ENCODE measurements at regions not wholly inside any gene's neighbourhood (a gene's known extent, or its start where the extent isn't known, plus 50 kb on each side); places are given as distances from the start of the nearest gene placed in this dataset.

GRCh38 chr3:99319450-99319849 is 318.9 kb upstream of the COL8A1 start:
- Mint-ChIP-seq H3K4me1 (ENCODE audit: low read depth, unreplicated experiment) (peaks cover 22% of the 10 kb centered on the region), H3K27me3 (ENCODE audit: low read depth, unreplicated experiment) (no peaks in the 10 kb centered on the region), H3K4me3 (ENCODE audit: unreplicated experiment) (no peak overlapping the region), H3K36me3 (ENCODE audit: low read depth, unreplicated experiment) (no peaks in the 10 kb centered on the region), H3K27ac (ENCODE audit: unreplicated experiment) (peak overlapping the region; percentile 79), H3K9me3 (ENCODE audit: unreplicated experiment) (no peaks in the 10 kb centered on the region)
- H3K27me3 ChIP-seq (ENCODE audit: insufficient read depth, low read length) = no peaks in the 10 kb centered on the region
- H3K9ac ChIP-seq (ENCODE audit: low read length) = peak overlapping the region; percentile 5
- FAIRE-seq (peak; percentile 43), DNase-seq (ENCODE audit: low read depth) (peak; percentile 32)
- no peaks in the 10 kb centered on the region for H4K20me1 ChIP-seq (ENCODE audit: insufficient read depth, low read length)
- no peaks in the 10 kb centered on the region for H3K36me3 ChIP-seq (ENCODE audit: insufficient read depth, low read length)
- no peak for TF ChIP-seq EZH2 (IDR thresholded peaks at IDR 0.05; ENCODE audit: insufficient read depth, low read length)
- TF ChIP-seq CTCF (IDR thresholded peaks at IDR 0.05; ENCODE audit: insufficient read depth, low read depth, low read length) = no peak
- H3K9me3 ChIP-seq (ENCODE audit: insufficient read depth, low read depth, low read length) = no peaks in the 10 kb centered on the region
- no peak overlapping the region for H3K4me3 ChIP-seq (ENCODE audit: insufficient read depth, low read depth, low read length)
- H3K79me2 ChIP-seq (ENCODE audit: insufficient read depth, low read length) = no peaks in the 10 kb centered on the region
- peaks cover 16% of the 10 kb centered on the region for H3K4me1 ChIP-seq (ENCODE audit: insufficient read depth, low read length)
- H2AFZ ChIP-seq (ENCODE audit: low read depth, low read length) = no peak overlapping the region
- H3K4me2 ChIP-seq (ENCODE audit: low read length) = peak overlapping the region; percentile 9
- peak overlapping the region; percentile 73 for H3K27ac ChIP-seq (ENCODE audit: low read depth, low read length)

GRCh38 chr3:99317201-99317600 is 321.2 kb upstream of the COL8A1 start:
- no peaks in the 10 kb centered on the region for H3K27me3 Mint-ChIP-seq (ENCODE audit: low read depth, unreplicated experiment)
- FAIRE-seq (no peak), DNase-seq (ENCODE audit: low read depth) (no peak)
- TF ChIP-seq EZH2 (IDR thresholded peaks at IDR 0.05; ENCODE audit: insufficient read depth, low read length) (no peak), CTCF (IDR thresholded peaks at IDR 0.05; ENCODE audit: insufficient read depth, low read depth, low read length) (no peak)
- H3K4me2 ChIP-seq (ENCODE audit: low read length) = no peak overlapping the region
- H3K4me1 Mint-ChIP-seq (ENCODE audit: low read depth, unreplicated experiment) = peaks cover 22% of the 10 kb centered on the region
- no peaks in the 10 kb centered on the region for H3K36me3 Mint-ChIP-seq (ENCODE audit: low read depth, unreplicated experiment)
- no peak overlapping the region for H3K27ac Mint-ChIP-seq (ENCODE audit: unreplicated experiment)
- no peaks in the 10 kb centered on the region for H3K79me2 ChIP-seq (ENCODE audit: insufficient read depth, low read length)
- no peak overlapping the region for H2AFZ ChIP-seq (ENCODE audit: low read depth, low read length)
- H3K9ac ChIP-seq (ENCODE audit: low read length) = no peak overlapping the region
- no peak overlapping the region for H3K4me3 Mint-ChIP-seq (ENCODE audit: unreplicated experiment)
- H3K9me3 ChIP-seq (ENCODE audit: insufficient read depth, low read depth, low read length) = no peaks in the 10 kb centered on the region
- H3K36me3 ChIP-seq (ENCODE audit: insufficient read depth, low read length) = no peaks in the 10 kb centered on the region
- H3K4me3 ChIP-seq (ENCODE audit: insufficient read depth, low read depth, low read length) = no peak overlapping the region
- H3K9me3 Mint-ChIP-seq (ENCODE audit: unreplicated experiment) = no peaks in the 10 kb centered on the region
- no peak overlapping the region for H3K27ac ChIP-seq (ENCODE audit: low read depth, low read length)
- no peaks in the 10 kb centered on the region for H3K27me3 ChIP-seq (ENCODE audit: insufficient read depth, low read length)
- no peaks in the 10 kb centered on the region for H4K20me1 ChIP-seq (ENCODE audit: insufficient read depth, low read length)
- peaks cover 16% of the 10 kb centered on the region for H3K4me1 ChIP-seq (ENCODE audit: insufficient read depth, low read length)

- TF ChIP-seq CTCF (IDR thresholded peaks at IDR 0.05; ENCODE audit: insufficient read depth, low read depth, low read length) (no peak), EZH2 (IDR thresholded peaks at IDR 0.05; ENCODE audit: insufficient read depth, low read length) (no peak)
- peaks cover under 1% of the 10 kb centered on the region for H3K9me3 Mint-ChIP-seq (ENCODE audit: unreplicated experiment)
- H3K9me3 ChIP-seq (ENCODE audit: insufficient read depth, low read depth, low read length) = no peaks in the 10 kb centered on the region
- H3K4me3 ChIP-seq (ENCODE audit: insufficient read depth, low read depth, low read length) = no peak overlapping the region
- H3K27me3 Mint-ChIP-seq (ENCODE audit: low read depth, unreplicated experiment) = no peaks in the 10 kb centered on the region
- H3K27ac Mint-ChIP-seq (ENCODE audit: unreplicated experiment) = no peak overlapping the region
- no peaks in the 10 kb centered on the region for H3K79me2 ChIP-seq (ENCODE audit: insufficient read depth, low read length)
- H2AFZ ChIP-seq (ENCODE audit: low read depth, low read length) = no peak overlapping the region
- H3K4me1 ChIP-seq (ENCODE audit: insufficient read depth, low read length) = peaks cover 16% of the 10 kb centered on the region
- H3K27me3 ChIP-seq (ENCODE audit: insufficient read depth, low read length) = no peaks in the 10 kb centered on the region
- no peak overlapping the region for H3K4me2 ChIP-seq (ENCODE audit: low read length)
- H3K27ac ChIP-seq (ENCODE audit: low read depth, low read length) = no peak overlapping the region
- H3K9ac ChIP-seq (ENCODE audit: low read length) = no peak overlapping the region
- no peak for FAIRE-seq
- DNase-seq (ENCODE audit: low read depth) = peak; percentile 8
- no peaks in the 10 kb centered on the region for H3K36me3 Mint-ChIP-seq (ENCODE audit: low read depth, unreplicated experiment)
- H3K4me3 Mint-ChIP-seq (ENCODE audit: unreplicated experiment) = no peak overlapping the region
- no peaks in the 10 kb centered on the region for H4K20me1 ChIP-seq (ENCODE audit: insufficient read depth, low read length)
- peaks cover 22% of the 10 kb centered on the region for H3K4me1 Mint-ChIP-seq (ENCODE audit: low read depth, unreplicated experiment)
- H3K36me3 ChIP-seq (ENCODE audit: insufficient read depth, low read length) = no peaks in the 10 kb centered on the region
Measured at GRCh38 chr3:99315896-99316295, 322.5 kb upstream of the COL8A1 start.
